Osteoblast (primary cell): ENCODE measurements at regions not wholly inside any gene's neighbourhood (a gene's known extent, or its start where the extent isn't known, plus 50 kb on each side); places are given as distances from the start of the nearest gene placed in this dataset.
"Not testable (repeated sequence)": the region's sequence is repeated elsewhere in the genome, so short reads cannot be mapped to it uniquely, and the experiment has no call there.

Experiments used
- DNase-seq: peaks from one replicate; pipeline ENCODE4 v3.0.0; 2011; ENCODE audit warnings: low spot score, mixed read lengths; ENCODE audit not compliant: insufficient read length; ENCODE audit errors: missing footprints
- H2AFZ ChIP-seq: 2 replicates; pipeline ENCODE4 v1.6.0; 2011; ENCODE audit warnings: mild to moderate bottlenecking, low read length
- H3K27ac ChIP-seq: 2 replicates; pipeline ENCODE4 v1.5.1; 2011; ENCODE audit warnings: mild to moderate bottlenecking, low read depth, low read length, moderate library complexity
- H3K27me3 ChIP-seq: 2 replicates; pipeline ENCODE4 v1.6.0; 2012; ENCODE audit warnings: mild to moderate bottlenecking, control low read depth, inconsistent platforms, low read length, moderate library complexity; ENCODE audit not compliant: insufficient read depth
- H3K36me3 ChIP-seq: 2 replicates; pipeline ENCODE4 v1.5.1; 2011; ENCODE audit warnings: mild to moderate bottlenecking, low read length, control low read depth, moderate library complexity; ENCODE audit not compliant: insufficient read depth
- H3K4me1 ChIP-seq: 2 replicates; pipeline ENCODE4 v1.5.1; 2011; ENCODE audit warnings: mild to moderate bottlenecking, low read length, control low read depth, moderate library complexity; ENCODE audit not compliant: insufficient read depth
- H3K4me2 ChIP-seq: 2 replicates; pipeline ENCODE4 v1.6.0; 2011; ENCODE audit warnings: mild to moderate bottlenecking, low read length; ENCODE audit not compliant: insufficient read depth
- H3K4me3 ChIP-seq: fragments of 200-600 bp; sonication (generic); 3 replicates; pipeline ENCODE4 v1.5.1; 2012; ENCODE audit warnings: mild to moderate bottlenecking, low read length, inconsistent platforms; ENCODE audit not compliant: insufficient read depth
- H3K79me2 ChIP-seq: 2 replicates; pipeline ENCODE4 v1.6.0; 2012; ENCODE audit warnings: mild to moderate bottlenecking, low read length, control low read depth, inconsistent platforms; ENCODE audit not compliant: insufficient read depth
- H3K9me3 ChIP-seq: 2 replicates; pipeline ENCODE4 v1.5.1; 2011; ENCODE audit warnings: low read depth, low read length, control low read depth
- H4K20me1 ChIP-seq: 2 replicates; pipeline ENCODE4 v1.6.0; 2012; ENCODE audit warnings: mild to moderate bottlenecking, low read length, control low read depth; ENCODE audit not compliant: insufficient read depth
- CTCF ChIP-seq: IDR thresholded peaks from 2 replicates; pipeline ENCODE4 v1.5.1; 2011; ENCODE audit warnings: mild to moderate bottlenecking, low read depth, low read length, moderate library complexity; ENCODE audit errors: extremely low read depth

- H3K4me2 ChIP-seq, H3K9me3 ChIP-seq, H3K4me1 ChIP-seq, H2AFZ ChIP-seq, H3K36me3 ChIP-seq, H3K27me3 ChIP-seq, DNase-seq, H3K4me3 ChIP-seq, H3K79me2 ChIP-seq, H4K20me1 ChIP-seq, H3K27ac ChIP-seq: not testable (repeated sequence)
- peak; percentile 63 for TF ChIP-seq CTCF
Observed at GRCh38 chr16:15219679-15220615, 125.9 kb upstream of the RRN3 start.

- not testable (repeated sequence) for DNase-seq, H3K27ac ChIP-seq, H3K9me3 ChIP-seq, H4K20me1 ChIP-seq, H2AFZ ChIP-seq, H3K4me1 ChIP-seq, H3K27me3 ChIP-seq, H3K36me3 ChIP-seq, H3K4me3 ChIP-seq, H3K4me2 ChIP-seq, H3K79me2 ChIP-seq
Observed at GRCh38 chr16:15218856-15219500, 124.9 kb upstream of the RRN3 start.

- H3K4me1 ChIP-seq, H3K27ac ChIP-seq, DNase-seq, H3K79me2 ChIP-seq, H3K4me3 ChIP-seq, H3K36me3 ChIP-seq, H3K4me2 ChIP-seq, H3K9me3 ChIP-seq, H4K20me1 ChIP-seq, H3K27me3 ChIP-seq, H2AFZ ChIP-seq: not testable (repeated sequence)
Observed at GRCh38 chr16:15207202-15207981, 113.3 kb upstream of the RRN3 start.

- H3K9me3 ChIP-seq, H3K36me3 ChIP-seq, H3K79me2 ChIP-seq, H3K4me1 ChIP-seq, H3K4me3 ChIP-seq, H4K20me1 ChIP-seq, H3K4me2 ChIP-seq, H3K27me3 ChIP-seq, H2AFZ ChIP-seq, DNase-seq, H3K27ac ChIP-seq: not testable (repeated sequence)
Observed at GRCh38 chr16:15206439-15206838, 112.4 kb upstream of the RRN3 start.

- H4K20me1 ChIP-seq, H3K36me3 ChIP-seq, H3K9me3 ChIP-seq, H3K27ac ChIP-seq, H3K4me3 ChIP-seq, H3K4me1 ChIP-seq, H3K79me2 ChIP-seq, H3K27me3 ChIP-seq, H2AFZ ChIP-seq, H3K4me2 ChIP-seq, DNase-seq: not testable (repeated sequence)
Observed at GRCh38 chr16:15205939-15206338, 111.9 kb upstream of the RRN3 start.

GRCh38 chr16:15204571-15204970 is 110.5 kb upstream of the RRN3 start:
- H3K36me3 ChIP-seq, H3K9me3 ChIP-seq, H3K4me2 ChIP-seq, H3K27me3 ChIP-seq, H4K20me1 ChIP-seq, H2AFZ ChIP-seq, H3K79me2 ChIP-seq, DNase-seq, H3K4me1 ChIP-seq, H3K27ac ChIP-seq, H3K4me3 ChIP-seq: not testable (repeated sequence)

GRCh38 chr16:15192813-15193212 is 98.7 kb upstream of the RRN3 start:
- not testable (repeated sequence) for H3K27me3 ChIP-seq, H3K36me3 ChIP-seq, H3K9me3 ChIP-seq, H4K20me1 ChIP-seq, DNase-seq, H3K4me2 ChIP-seq, H3K27ac ChIP-seq, H3K79me2 ChIP-seq, H3K4me3 ChIP-seq, H2AFZ ChIP-seq, H3K4me1 ChIP-seq

GRCh38 chr16:15192197-15192596 is 98.1 kb upstream of the RRN3 start:
- H3K4me1 ChIP-seq, DNase-seq, H3K4me2 ChIP-seq, H3K9me3 ChIP-seq, H3K27me3 ChIP-seq, H3K4me3 ChIP-seq, H3K27ac ChIP-seq, H4K20me1 ChIP-seq, H2AFZ ChIP-seq, H3K36me3 ChIP-seq, H3K79me2 ChIP-seq: not testable (repeated sequence)
